ENCODE measurements at regions not wholly inside any gene's neighbourhood (a gene's known extent, or its start where the extent isn't known, plus 50 kb on each side); places are given as distances from the start of the nearest gene placed in this dataset.
"Not testable (repeated sequence)": the region's sequence is repeated elsewhere in the genome, so short reads cannot be mapped to it uniquely, and the experiment has no call there.

- no peak for DNase-seq (ENCODE audit: low spot score)
These were observed 672.3 kb upstream of the C16orf82 start for GRCh38 chr16:26394409-26394808.

- DNase-seq (ENCODE audit: low spot score): no peak
These were observed 671.0 kb upstream of the C16orf82 start for GRCh38 chr16:26395700-26396099.

DNA sequence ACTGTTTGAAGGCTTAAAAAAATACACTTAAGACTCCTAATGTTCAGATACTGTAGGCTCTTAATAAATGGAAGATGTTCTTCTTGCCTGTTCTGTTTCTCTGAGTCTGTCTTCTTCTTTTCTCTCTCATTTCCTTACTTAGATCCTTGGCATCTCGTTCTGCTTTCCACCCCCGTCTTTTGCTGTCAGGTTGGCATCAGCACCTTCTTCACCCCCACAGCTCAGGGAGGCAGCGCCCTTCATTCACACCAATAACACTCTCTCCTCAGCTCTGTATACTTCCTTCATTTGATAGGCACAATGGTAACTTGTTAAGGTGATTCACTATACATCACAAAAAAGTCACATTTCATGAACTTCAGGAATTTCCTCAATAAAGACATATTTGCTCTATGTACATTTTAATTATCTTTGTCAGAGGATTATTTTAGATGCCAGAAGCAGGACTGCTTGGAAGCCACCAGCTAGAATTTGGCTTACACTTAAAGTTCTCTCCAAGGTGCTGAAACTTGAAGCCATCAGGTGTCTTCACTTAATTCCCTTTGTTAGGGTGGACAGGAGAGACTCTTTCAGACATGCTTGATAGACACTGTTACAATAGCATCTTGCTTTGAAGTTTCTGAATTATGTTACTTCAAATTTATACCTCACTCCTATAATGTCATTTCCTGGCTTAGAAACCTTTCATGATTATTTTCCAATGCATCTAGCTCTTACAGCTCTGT, 670.1 kb upstream of the C16orf82 start:
- no peak for DNase-seq (ENCODE audit: low spot score)

DNA sequence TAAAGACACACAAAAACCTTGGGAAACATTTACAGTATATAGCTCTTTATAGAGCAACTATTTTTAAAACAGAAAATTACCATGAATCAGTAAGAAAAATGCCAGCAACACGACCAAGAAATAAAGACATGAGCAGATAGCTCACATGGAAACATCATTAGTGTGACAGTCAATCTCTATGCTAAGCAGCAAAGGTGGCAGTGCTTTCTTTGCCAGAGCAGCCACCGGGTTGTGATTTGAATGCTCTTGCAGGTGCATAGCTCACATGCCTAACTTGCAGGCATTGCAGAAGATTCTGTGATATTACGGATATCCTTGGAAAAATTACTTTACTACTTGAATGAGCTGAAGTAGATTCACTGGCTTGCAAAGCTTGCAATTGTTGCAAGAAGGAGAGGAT, 652.9 kb upstream of the C16orf82 start:
- DNase-seq (ENCODE audit: low spot score): no peak

DNA sequence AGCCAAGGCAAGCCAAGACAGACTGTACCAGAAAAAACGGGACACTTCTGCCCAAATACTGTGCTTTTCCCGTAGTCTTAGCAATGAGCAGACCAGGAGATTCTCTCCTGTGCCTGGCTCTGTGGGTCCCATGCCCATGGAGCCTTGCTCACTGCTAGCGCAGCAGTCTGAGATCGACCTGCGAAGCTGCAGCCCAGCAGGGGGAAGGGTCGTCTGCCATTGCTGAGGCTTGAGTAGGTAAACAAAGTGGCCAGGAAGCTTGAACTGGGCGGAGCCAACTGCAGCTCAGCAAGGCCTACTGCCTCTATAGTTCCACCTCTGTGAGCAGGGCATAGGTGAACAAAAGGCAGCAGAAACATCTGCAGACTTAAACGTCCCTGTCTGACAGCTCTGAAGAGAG, 647.3 kb upstream of the C16orf82 start:
- not testable (repeated sequence) for DNase-seq (ENCODE audit: low spot score)

DNA sequence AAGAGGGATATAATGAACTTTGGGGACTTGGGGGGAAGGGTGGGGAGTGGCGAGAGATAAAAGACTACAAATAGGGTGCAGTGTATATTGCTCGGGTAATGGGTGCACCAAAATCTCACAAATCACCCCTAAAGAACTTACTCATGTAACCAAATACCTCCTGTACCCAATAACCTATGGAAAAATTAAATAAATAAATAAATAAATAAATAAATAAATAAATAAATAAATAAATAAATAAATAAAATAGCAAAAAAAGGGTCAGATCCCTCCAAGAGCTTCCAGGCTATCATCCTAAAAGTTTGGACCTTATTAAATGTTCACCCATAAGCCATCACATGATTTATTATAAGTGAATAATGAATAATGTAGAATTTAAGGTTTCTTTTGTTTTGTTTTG, 636.1 kb upstream of the C16orf82 start:
- no peak for DNase-seq (ENCODE audit: low spot score)

DNA sequence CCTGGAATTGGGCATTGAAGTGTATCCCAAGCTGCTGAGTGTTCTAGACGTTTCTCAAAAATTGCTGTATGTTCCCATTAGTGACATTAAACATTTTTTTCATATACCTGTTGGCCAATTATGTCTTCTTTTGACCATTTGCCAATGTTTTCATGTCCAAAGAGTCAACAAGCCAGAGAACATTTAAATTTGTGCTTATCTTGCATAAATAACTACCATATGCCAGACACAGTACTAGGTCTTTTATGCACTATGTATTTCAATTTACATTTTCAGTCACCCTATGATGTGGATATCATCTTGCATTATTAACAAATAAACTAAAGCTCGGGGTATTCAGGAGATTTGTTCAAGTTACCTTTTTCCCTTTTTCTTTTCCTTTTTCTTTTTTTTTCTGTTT, 632.9 kb upstream of the C16orf82 start:
- DNase-seq (ENCODE audit: low spot score): no peak

DNA sequence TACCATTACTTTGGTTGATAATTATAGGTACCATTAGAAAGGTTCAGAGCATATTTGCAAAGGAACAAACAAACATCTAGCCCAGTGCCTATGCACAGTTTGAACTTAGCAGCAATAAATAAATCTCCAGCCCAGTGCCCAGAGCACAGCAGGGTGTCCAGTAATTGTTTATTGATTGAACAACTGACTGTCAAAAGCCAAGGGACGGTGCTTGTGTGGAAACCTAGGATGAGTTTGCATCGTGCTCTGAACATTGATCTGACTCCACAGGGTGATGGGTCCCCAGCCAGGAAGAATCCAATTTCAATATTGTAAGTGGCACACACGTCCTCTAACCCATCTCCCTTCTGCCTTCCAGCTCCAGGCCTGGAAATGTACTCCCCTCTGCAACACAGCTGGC, 625.5 kb upstream of the C16orf82 start:
- no peak for DNase-seq (ENCODE audit: low spot score)

DNA sequence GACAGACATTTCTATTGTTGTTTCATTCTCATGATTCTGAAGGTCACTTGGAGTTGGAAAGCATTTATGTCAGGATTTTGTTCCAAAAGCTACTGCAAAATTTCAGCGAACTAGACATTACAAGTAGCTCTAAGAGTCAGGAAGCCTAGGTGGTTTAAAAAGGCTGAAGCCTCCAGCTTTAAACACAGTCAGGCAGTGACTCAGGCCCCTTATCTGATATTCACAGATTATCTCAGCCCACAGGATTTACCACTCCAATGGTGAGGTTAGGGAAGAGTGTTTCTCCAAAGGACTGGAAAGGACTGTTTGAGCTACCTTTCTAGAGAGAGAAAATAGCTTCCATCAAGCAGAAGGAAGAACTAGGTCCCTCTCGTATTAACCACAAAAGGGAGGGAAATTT, 624.4 kb upstream of the C16orf82 start:
- DNase-seq (ENCODE audit: low spot score): no peak

- DNase-seq (ENCODE audit: low spot score): no peak
These were observed 619.2 kb upstream of the C16orf82 start for GRCh38 chr16:26447570-26447969.

DNA sequence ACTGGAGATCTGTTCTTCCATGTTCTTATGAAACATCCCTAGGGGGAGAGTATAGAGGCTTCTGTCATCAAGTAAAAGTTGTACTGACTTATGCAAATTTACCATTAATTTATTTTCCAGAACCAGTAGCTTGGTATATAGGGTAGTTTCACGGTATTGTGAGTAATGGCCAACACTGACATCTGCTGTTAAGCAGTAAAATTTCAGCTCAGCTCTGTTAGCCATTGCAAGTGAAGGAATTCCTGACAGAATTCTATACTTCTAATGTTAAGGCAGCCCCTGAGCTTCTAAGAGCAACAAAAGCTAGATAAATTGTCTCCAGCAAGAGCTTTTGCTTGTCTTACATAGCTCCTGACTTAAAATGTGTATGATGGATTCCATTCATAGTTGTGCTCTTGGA, 613.5 kb upstream of the C16orf82 start:
- DNase-seq (ENCODE audit: low spot score): no peak

DNA sequence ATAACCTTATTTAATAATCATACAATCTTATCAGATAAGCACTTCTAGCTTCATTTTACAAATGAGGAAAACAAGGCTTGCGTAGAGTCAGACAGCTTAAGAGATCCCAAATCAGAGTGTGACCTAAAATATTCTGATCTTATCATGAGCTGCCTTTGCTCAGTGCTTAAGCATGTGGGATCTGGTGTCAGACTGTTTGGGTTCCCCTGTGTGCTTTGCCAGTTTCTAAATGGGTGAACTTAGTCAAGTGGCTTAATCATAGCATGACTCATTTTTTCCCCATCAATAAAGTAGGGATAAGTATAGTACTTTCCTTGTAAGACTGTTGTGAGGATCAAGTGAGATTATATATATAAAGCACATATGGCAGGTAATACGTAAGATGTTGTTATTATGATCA, 612.6 kb upstream of the C16orf82 start:
- no peak for DNase-seq (ENCODE audit: low spot score)

- DNase-seq (ENCODE audit: low spot score): no peak
These were observed 610.7 kb upstream of the C16orf82 start for GRCh38 chr16:26456074-26456473.

GRCh38 chr16:26457095-26457494, 609.6 kb upstream of the C16orf82 start:
- no peak for DNase-seq (ENCODE audit: low spot score)

DNA sequence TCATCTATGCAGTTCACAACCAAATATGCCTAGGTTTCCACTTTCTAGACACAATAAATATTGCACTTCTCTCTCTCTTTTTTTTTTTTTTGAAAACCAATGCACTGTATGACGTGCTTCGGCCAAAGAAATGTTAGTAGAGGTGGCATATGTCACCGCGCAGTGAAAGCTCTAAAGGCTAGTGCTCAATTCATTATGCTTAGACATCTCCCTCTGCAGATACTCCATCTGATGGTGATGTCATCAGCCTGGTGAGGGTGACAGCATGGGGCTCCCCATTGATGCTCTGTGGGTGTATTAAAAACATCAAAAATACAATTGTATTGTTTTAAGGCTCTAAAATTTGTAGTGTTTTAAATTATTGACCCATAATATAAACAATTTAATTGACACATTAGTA, 608.8 kb upstream of the C16orf82 start:
- no peak for DNase-seq (ENCODE audit: low spot score)

GRCh38 chr16:26464576-26465266, 602.0 kb upstream of the C16orf82 start:
- no peak for DNase-seq (ENCODE audit: low spot score)

DNA sequence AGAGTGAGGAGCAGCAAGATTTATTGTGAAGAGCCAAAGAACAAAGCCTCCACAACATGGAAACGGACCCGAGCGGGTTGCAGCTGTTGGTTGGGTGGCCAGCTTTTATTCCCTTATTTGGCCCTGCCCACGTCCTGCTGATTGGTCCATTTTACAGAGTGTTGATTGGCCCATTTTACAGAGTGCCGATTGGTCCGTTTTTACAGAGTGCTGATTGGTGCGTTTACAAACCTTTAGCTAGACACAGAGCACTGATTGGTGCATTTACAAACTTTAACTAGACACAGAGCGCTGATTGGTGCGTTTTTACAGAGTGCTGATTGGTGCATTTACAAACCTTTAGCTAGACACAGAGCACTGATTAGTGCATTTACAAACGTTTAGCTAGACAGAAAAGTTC, 592.3 kb upstream of the C16orf82 start:
- DNase-seq (ENCODE audit: low spot score): not testable (repeated sequence)

DNA sequence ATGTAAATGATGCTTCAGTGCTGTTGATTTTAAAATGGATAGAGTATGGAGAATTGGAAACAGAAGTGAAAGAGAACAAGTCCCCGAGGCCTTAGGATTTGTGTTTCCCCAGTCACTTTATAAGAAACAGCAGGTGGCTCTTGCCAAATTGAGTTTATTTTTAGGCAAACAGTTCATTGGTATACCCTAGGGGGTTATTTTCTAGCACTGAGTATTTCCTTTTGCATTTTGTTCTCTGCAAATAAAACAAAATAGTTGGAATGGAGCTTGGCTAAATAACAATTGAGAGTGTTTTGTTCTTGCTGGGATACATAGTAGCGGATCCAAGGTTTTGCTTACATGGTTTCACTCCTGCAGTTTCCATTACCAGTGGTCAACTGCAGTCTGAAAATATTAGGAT, 591.1 kb upstream of the C16orf82 start:
- DNase-seq (ENCODE audit: low spot score): no peak

GRCh38 chr16:26491101-26491670, 575.5 kb upstream of the C16orf82 start:
- no peak for DNase-seq (ENCODE audit: low spot score)

GRCh38 chr16:26491962-26492361, 574.8 kb upstream of the C16orf82 start:
- DNase-seq (ENCODE audit: low spot score): no peak

GRCh38 chr16:26493751-26494150, 573.0 kb upstream of the C16orf82 start:
- no peak for DNase-seq (ENCODE audit: low spot score)

GRCh38 chr16:26497896-26498295, 568.8 kb upstream of the C16orf82 start:
- no peak for DNase-seq (ENCODE audit: low spot score)

- DNase-seq (ENCODE audit: low spot score): no peak
These were observed 566.4 kb upstream of the C16orf82 start for GRCh38 chr16:26500326-26500725.

- DNase-seq (ENCODE audit: low spot score): no peak
These were observed 561.2 kb upstream of the C16orf82 start for GRCh38 chr16:26505496-26505895.

Data from AG20443 (cell line).